ENCODE measurements at regions not wholly inside any gene's neighbourhood (a gene's known extent, or its start where the extent isn't known, plus 50 kb on each side); places are given as distances from the start of the nearest gene placed in this dataset.

- Mint-ChIP-seq H3K9me3 (ENCODE audit: low read depth, unreplicated experiment) (peaks cover 6% of the 10 kb centered on the region), H3K4me3 (ENCODE audit: low read depth, unreplicated experiment) (no peak overlapping the region), H3K4me1 (ENCODE audit: low read depth, unreplicated experiment) (no peaks in the 10 kb centered on the region), H3K27me3 (ENCODE audit: unreplicated experiment) (no peaks in the 10 kb centered on the region), H3K27ac (ENCODE audit: unreplicated experiment) (no peak overlapping the region), H3K36me3 (ENCODE audit: insufficient read depth, unreplicated experiment) (no peaks in the 10 kb centered on the region)
- CTCF ChIA-PET = no interaction called here
- no TSS peak for BruUV-seq (replicated peaks)
- no peak for TF ChIP-seq CTCF (IDR thresholded peaks at IDR 0.05; ENCODE audit: unreplicated experiment)
- no peak for DNase-seq
- intact Hi-C loops (cut with micrococcal nuclease; ENCODE audit: unreplicated experiment) = no loop called here
Observed at GRCh38 chr5:26663500-26663899, 374.9 kb downstream of the CDH9 start.

- H3K27ac Mint-ChIP-seq (ENCODE audit: unreplicated experiment) = no peak overlapping the region
- no peaks in the 10 kb centered on the region for H3K4me1 Mint-ChIP-seq (ENCODE audit: low read depth, unreplicated experiment)
- intact Hi-C loops (cut with micrococcal nuclease; ENCODE audit: unreplicated experiment) = no loop called here
- H3K27me3 Mint-ChIP-seq (ENCODE audit: unreplicated experiment) = no peaks in the 10 kb centered on the region
- H3K9me3 Mint-ChIP-seq (ENCODE audit: low read depth, unreplicated experiment) = peaks cover 6% of the 10 kb centered on the region
- TF ChIP-seq CTCF (IDR thresholded peaks at IDR 0.05; ENCODE audit: unreplicated experiment) = no peak
- no peak overlapping the region for H3K4me3 Mint-ChIP-seq (ENCODE audit: low read depth, unreplicated experiment)
- no TSS peak for BruUV-seq (replicated peaks)
- no peak for DNase-seq
- CTCF ChIA-PET = no interaction called here
- H3K36me3 Mint-ChIP-seq (ENCODE audit: insufficient read depth, unreplicated experiment) = no peaks in the 10 kb centered on the region
Observed at GRCh38 chr5:26662806-26663360, 375.5 kb downstream of the CDH9 start.

GRCh38 chr5:26660116-26660515 is 378.3 kb downstream of the CDH9 start:
- Mint-ChIP-seq H3K27me3 (ENCODE audit: unreplicated experiment) (no peaks in the 10 kb centered on the region), H3K36me3 (ENCODE audit: insufficient read depth, unreplicated experiment) (no peaks in the 10 kb centered on the region), H3K27ac (ENCODE audit: unreplicated experiment) (no peak overlapping the region), H3K9me3 (ENCODE audit: low read depth, unreplicated experiment) (peaks cover 13% of the 10 kb centered on the region), H3K4me3 (ENCODE audit: low read depth, unreplicated experiment) (no peak overlapping the region), H3K4me1 (ENCODE audit: low read depth, unreplicated experiment) (no peaks in the 10 kb centered on the region)
- no TSS peak for BruUV-seq (replicated peaks)
- DNase-seq = no peak
- intact Hi-C loops (cut with micrococcal nuclease; ENCODE audit: unreplicated experiment) = no loop called here
- CTCF ChIA-PET = no interaction called here
- no peak for TF ChIP-seq CTCF (IDR thresholded peaks at IDR 0.05; ENCODE audit: unreplicated experiment)

- TF ChIP-seq CTCF (IDR thresholded peaks at IDR 0.05; ENCODE audit: unreplicated experiment) = no peak
- Mint-ChIP-seq H3K27ac (ENCODE audit: unreplicated experiment) (no peak overlapping the region), H3K36me3 (ENCODE audit: insufficient read depth, unreplicated experiment) (no peaks in the 10 kb centered on the region), H3K27me3 (ENCODE audit: unreplicated experiment) (no peaks in the 10 kb centered on the region), H3K4me3 (ENCODE audit: low read depth, unreplicated experiment) (no peak overlapping the region), H3K4me1 (ENCODE audit: low read depth, unreplicated experiment) (no peaks in the 10 kb centered on the region), H3K9me3 (ENCODE audit: low read depth, unreplicated experiment) (peaks cover 2% of the 10 kb centered on the region)
- CTCF ChIA-PET = no interaction called here
- no peak for DNase-seq
- intact Hi-C loops (cut with micrococcal nuclease; ENCODE audit: unreplicated experiment) = no loop called here
- no TSS peak for BruUV-seq (replicated peaks)
Observed at GRCh38 chr5:26649000-26649399, 389.4 kb downstream of the CDH9 start.

All from Calu3 (cell line).